ENCODE measurements at regions not wholly inside any gene's neighbourhood (a gene's known extent, or its start where the extent isn't known, plus 50 kb on each side); places are given as distances from the start of the nearest gene placed in this dataset.
A peak's percentile ranks its signal among the peaks of the same experiment; 100 is the strongest.
"Not testable (repeated sequence)": the region's sequence is repeated elsewhere in the genome, so short reads cannot be mapped to it uniquely, and the experiment has no call there.

GRCh38 chr7:6882321-6882721, 56.2 kb upstream of the CCZ1B start:
- not testable (repeated sequence) for DNase-seq

- not testable (repeated sequence) for DNase-seq
These were observed 57.7 kb upstream of the CCZ1B start for GRCh38 chr7:6883756-6884155.

- DNase-seq, result no peak
These were observed 60.1 kb upstream of the CCZ1B start for GRCh38 chr7:6886198-6886597.

- DNase-seq, result not testable (repeated sequence)
These were observed 62.4 kb upstream of the CCZ1B start for GRCh38 chr7:6888267-6889045.

GRCh38 chr7:6889252-6889812, 63.3 kb upstream of the CCZ1B start:
- DNase-seq, result no peak

GRCh38 chr7:6902097-6902518, 76.0 kb upstream of the CCZ1B start:
- not testable (repeated sequence) for DNase-seq

- not testable (repeated sequence) for DNase-seq
These were observed 77.2 kb upstream of the CCZ1B start for GRCh38 chr7:6903289-6903688.

GRCh38 chr7:6903792-6904191, 77.7 kb upstream of the CCZ1B start:
- not testable (repeated sequence) for DNase-seq

- no peak for DNase-seq
These were observed 91.2 kb upstream of the CCZ1B start for GRCh38 chr7:6917258-6917657.

GRCh38 chr7:6919169-6919568, 93.1 kb upstream of the CCZ1B start:
- not testable (repeated sequence) for DNase-seq

GRCh38 chr7:6924523-6924922, 98.4 kb upstream of the CCZ1B start:
- not testable (repeated sequence) for DNase-seq

GRCh38 chr7:6926193-6927174, 100.4 kb upstream of the CCZ1B start:
- not testable (repeated sequence) for DNase-seq

- not testable (repeated sequence) for DNase-seq
These were observed 101.6 kb upstream of the CCZ1B start for GRCh38 chr7:6927643-6928042.

GRCh38 chr7:6929588-6929987, 103.5 kb upstream of the CCZ1B start:
- DNase-seq, result not testable (repeated sequence)

- not testable (repeated sequence) for DNase-seq
These were observed 104.1 kb upstream of the CCZ1B start for GRCh38 chr7:6930081-6930635.

- DNase-seq, result peak; percentile 11 to 25
These were observed 104.7 kb upstream of the CCZ1B start for GRCh38 chr7:6930787-6931186.

GRCh38 chr7:6931456-6931855, 105.4 kb upstream of the CCZ1B start:
- not testable (repeated sequence) for DNase-seq

GRCh38 chr7:6933954-6934632, 108.0 kb upstream of the CCZ1B start:
- not testable (repeated sequence) for DNase-seq

GRCh38 chr7:6934981-6935380, 108.9 kb upstream of the CCZ1B start:
- DNase-seq, result no peak

- not testable (repeated sequence) for DNase-seq
These were observed 110.6 kb upstream of the CCZ1B start for GRCh38 chr7:6936626-6937025.

- not testable (repeated sequence) for DNase-seq
These were observed 111.7 kb upstream of the CCZ1B start for GRCh38 chr7:6937746-6938145.

- DNase-seq, result peak in 1 of 2 experiments; percentile 3
These were observed 112.2 kb upstream of the CCZ1B start for GRCh38 chr7:6938284-6938683.

Measured in activated CD4-positive, alpha-beta T cell treated with anti-CD3 and anti-CD28 coated beads, Interleukin-2, amount 50 U/mL, for 4 hours (primary cell).